GM12892 (cell line): ENCODE measurements at regions not wholly inside any gene's neighbourhood (a gene's known extent, or its start where the extent isn't known, plus 50 kb on each side); places are given as distances from the start of the nearest gene placed in this dataset.

Source experiments
- POLR2A ChIP-seq: IDR thresholded peaks from 2 replicates; pipeline ENCODE4 v1.6.1; 2011; ENCODE audit warnings: low read depth, low read length, control low read depth
- POLR2AphosphoS5 ChIP-seq: IDR thresholded peaks from 2 replicates; pipeline ENCODE4 v1.6.1; 2011; ENCODE audit warnings: low read depth, low read length, control low read depth
- TAF1 ChIP-seq: IDR thresholded peaks from 2 replicates; pipeline ENCODE4 v1.6.1; 2011; ENCODE audit warnings: low read depth, mild to moderate bottlenecking, control low read depth, low read length, borderline replicate concordance

- TF ChIP-seq TAF1 (no peak), POLR2AphosphoS5 (no peak), POLR2A (no peak)
These were observed 138.9 kb upstream of the ARID2 start for GRCh38 chr12:45590646-45591045.
